Activated naive CD4-positive, alpha-beta T cell treated with anti-CD3 and anti-CD28 coated beads, Interleukin-2, amount 50 U/mL, for 16 hours (primary cell): ENCODE measurements at regions not wholly inside any gene's neighbourhood (a gene's known extent, or its start where the extent isn't known, plus 50 kb on each side); places are given as distances from the start of the nearest gene placed in this dataset.
"Not testable (repeated sequence)": the region's sequence is repeated elsewhere in the genome, so short reads cannot be mapped to it uniquely, and the experiment has no call there.

Source experiments
- DNase-seq: peaks from one replicate; pipeline ENCODE4 v3.0.0-alpha.2; 2020

DNA sequence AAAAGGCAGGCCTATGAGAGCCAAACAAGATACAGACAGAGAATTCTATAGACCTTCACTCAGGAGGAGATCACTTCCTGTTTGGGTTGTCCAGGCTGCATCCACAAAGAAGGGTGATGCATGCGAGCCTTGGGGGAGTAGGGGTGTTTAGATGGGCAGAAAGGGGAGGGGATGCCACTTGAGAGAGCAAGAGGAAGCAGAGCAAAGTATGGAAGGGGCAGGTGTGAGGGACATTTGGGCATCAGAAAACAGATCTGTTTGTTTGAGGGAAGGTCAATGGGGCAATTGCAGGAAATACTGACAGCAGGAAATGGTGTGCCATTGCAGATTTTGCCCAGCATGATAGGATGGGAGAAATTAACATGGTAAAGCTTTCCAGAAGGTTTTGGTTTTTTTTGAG is 146.4 kb upstream of the FOXN3 start:
- DNase-seq = no peak

DNA sequence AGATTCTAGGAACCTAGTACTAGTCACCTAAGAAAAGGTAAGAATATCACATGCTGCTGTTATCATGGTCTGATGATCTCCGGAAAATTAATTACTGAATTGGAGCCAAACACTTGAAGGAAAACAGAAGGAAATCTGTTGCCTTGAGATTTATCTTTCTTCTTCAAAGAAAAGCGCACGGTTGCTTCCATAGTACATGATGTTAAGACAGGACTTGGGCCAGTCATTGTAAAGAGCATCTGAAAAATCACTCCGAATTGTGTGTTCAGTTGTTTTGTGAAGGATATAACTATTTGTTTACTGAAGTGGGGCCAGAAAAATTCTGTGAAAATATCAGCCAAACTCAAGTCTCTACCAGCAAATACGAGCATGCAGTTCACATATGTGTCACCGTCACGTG is 134.9 kb upstream of the FOXN3 start:
- DNase-seq = no peak

- DNase-seq = no peak
Measured at GRCh38 chr14:89551432-89551831, 134.4 kb upstream of the FOXN3 start.

GRCh38 chr14:89550821-89551220 is 133.8 kb upstream of the FOXN3 start:
- no peak for DNase-seq

DNA sequence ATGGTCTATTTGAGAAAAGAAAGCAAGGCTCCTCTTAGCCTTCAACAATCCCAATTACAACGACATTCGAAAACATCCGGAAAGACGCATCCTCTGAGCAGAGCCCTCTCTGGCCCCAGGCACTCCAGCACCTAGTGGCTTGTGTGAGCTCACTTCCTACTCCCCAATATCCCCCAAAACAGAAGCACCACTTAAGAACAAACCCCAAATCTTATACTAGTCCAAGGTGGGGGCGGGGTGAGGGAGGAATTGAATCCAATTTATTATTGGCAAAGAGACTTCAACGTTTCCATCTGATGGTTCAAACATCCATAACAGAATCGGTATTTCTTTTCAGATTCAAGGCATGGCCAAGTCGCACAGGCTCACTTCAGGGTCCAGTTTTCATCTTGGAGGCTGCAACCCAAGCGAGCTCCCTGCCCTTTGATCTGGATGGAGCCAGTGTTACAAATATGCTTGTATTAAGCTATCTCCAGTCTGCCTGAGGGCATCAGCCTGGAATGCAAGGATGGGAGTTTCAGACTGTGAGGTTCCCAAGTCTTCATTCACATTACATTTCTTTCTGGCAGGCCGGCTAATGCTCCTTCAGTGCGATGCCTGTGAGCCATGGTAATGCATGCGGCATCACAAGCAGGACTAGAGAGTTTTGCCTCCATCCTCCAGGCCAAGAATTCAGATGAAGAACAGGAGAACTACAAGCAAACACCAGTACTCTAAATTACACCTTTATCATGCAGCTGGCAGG is 132.5 kb upstream of the FOXN3 start:
- DNase-seq = no peak

DNA sequence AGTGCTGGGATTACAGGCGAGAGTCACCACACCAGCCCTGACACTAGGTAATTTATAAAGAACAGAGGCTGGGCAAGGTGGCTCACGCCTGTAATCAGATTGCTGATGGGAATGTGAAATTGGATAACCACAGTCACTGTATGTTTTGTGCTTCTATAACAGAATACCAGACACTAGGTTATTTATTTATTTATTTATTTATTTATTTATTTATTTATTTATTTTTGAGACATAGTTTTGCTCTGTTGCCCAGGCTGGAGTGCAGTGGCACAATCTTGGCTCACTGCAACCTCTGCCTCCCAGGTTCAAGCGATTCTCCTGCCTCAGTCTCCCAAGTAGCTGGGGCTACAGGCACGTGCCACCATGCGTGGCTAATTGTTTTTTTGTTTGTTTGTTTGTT is 130.0 kb upstream of the FOXN3 start:
- not testable (repeated sequence) for DNase-seq

- no peak for DNase-seq
Measured at GRCh38 chr14:89544636-89545301, 127.7 kb upstream of the FOXN3 start.

DNA sequence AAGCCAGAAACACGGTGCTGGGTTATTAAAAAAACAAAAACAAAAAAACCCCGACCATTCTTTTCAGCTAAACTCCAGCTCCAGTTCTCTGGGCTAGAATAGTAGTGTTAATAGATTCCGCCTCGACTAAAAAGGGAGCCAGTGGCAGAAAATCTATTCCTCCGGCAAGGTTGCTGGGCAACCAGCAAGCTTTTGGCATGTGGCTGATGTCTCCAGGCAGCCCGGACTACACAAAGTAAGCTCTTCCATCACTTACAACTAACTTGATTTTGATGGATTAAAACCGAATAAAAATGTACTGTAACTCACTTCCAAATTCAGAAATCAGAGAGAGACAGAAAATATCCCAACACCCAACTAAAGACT is 126.4 kb upstream of the FOXN3 start:
- no peak for DNase-seq

GRCh38 chr14:89542786-89543424 is 125.9 kb upstream of the FOXN3 start:
- no peak for DNase-seq

GRCh38 chr14:89540830-89541470 is 123.9 kb upstream of the FOXN3 start:
- no peak for DNase-seq

GRCh38 chr14:89540009-89540829 is 123.2 kb upstream of the FOXN3 start:
- no peak for DNase-seq

GRCh38 chr14:89537911-89538310 is 120.9 kb upstream of the FOXN3 start:
- DNase-seq = no peak

- DNase-seq = no peak
Measured at GRCh38 chr14:89534902-89535685, 118.1 kb upstream of the FOXN3 start.

DNA sequence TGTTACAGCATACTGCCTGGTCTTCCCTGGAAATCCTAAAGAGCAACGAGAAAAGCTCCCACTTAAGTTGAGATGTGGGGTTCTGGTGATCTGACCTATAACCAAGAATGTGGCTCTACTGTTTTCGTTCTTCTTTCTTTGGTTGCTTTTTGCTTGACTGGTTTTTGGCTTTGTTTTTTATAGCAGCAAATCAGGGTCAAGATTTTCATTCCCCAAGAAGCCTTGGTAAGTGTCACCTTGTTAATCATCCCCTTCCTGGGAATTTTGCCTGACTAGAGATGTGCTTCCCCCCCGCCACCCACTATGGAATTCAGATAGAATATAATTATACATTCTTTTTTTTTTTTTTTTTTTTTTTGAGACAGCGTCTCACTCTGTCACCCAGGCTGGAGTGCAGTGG is 116.7 kb upstream of the FOXN3 start:
- no peak for DNase-seq

DNA sequence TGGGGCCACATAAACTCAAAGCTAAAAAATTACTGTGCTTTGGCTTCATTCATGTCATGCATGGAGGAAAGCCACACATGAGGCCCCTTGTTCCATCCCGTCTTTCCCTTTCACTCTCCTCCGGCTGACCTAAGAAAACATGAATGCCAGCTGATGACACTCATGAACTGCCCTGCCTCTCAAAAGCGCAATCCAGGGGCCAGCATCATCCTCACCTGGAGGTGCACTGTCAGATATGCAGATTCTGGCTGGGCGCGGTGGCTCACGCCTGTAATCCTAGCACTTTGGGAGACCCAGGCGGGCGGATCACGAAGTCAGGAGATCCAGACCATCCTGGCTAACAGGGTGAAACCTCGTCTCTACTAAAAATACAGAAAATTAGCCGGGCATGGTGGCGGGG is 116.1 kb upstream of the FOXN3 start:
- DNase-seq = no peak

DNA sequence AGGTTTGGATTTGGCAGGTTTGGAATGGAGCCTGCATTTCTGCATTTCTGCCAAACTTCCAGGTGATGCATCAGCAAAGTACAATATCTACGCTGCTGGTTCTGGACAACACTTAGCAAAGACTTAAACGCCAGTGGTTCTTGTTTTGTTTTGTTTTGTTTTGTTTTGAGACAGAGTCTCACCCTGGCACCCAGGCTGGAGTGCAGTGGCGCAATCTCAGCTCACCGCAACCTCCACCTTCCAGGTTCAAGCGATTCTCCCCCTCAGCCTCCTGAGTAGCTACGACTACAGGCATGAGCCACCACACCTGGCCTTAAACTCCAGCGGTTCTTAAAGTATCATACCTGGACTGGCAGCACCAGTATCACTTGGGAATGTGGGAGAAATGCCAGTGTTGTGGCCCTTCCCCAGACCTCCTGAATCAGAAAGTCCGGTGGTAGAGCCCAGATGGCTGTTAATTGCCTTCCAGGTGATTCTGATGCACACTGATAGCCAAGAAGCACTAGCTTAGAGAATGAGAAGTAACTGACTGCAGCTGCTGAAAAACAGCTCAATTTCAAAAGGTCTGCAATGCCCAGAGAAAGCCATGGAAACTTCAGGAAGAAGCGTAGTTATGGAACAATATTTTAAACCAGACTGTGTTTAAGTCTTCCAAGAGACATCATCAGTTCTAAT is 114.8 kb upstream of the FOXN3 start:
- no peak for DNase-seq

- DNase-seq = no peak
Measured at GRCh38 chr14:89524990-89525667, 108.1 kb upstream of the FOXN3 start.

- DNase-seq = no peak
Measured at GRCh38 chr14:89524412-89524811, 107.4 kb upstream of the FOXN3 start.

DNA sequence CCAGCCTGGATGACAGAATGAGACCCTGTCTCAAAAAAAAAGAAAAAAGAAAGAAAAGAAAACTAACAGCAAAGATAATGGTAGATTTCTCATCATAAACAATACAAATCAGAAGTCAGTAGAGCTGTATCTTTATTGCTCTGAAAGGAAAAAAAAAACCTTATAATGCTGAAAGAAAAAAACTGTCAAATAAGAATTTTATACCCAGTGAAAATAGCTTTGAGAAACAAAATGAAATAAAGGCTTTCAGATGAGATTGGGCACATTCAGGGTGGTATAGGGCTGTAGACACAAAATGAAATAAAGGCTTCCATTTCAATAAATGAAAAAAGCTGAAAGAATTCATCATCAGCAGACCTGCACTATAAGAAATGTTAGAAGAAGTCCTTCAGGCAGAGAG is 105.0 kb upstream of the FOXN3 start:
- DNase-seq = no peak

DNA sequence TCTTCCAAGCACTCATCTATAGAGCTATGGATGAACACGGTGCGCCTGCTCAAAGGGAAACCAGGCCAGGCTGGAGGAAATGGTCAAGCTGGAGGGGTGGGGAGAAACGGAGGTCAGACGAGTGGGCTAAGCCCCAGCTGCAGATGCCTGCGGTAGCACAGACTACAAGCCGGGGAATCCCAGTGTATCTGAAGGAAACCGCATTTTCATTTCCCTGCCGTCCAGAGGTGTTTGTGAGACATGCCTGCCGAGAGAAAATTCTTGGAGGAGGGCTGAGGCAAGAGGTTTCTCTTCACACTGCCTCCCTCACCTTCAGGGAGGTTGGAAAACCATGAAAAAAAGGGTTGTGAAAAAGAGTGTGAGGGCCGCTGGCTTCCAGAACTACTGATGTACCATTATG is 102.0 kb upstream of the FOXN3 start:
- DNase-seq = no peak

GRCh38 chr14:89516173-89516572 is 99.1 kb upstream of the FOXN3 start:
- DNase-seq = no peak
